ENCODE measurements at regions not wholly inside any gene's neighbourhood (a gene's known extent, or its start where the extent isn't known, plus 50 kb on each side); places are given as distances from the start of the nearest gene placed in this dataset.
"Not testable (repeated sequence)": the region's sequence is repeated elsewhere in the genome, so short reads cannot be mapped to it uniquely, and the experiment has no call there.

- FAIRE-seq (no peak), DNase-seq (ENCODE audit: insufficient read length, low spot score) (no peak)
- peak; percentile 73 for TF ChIP-seq CTCF (IDR thresholded peaks at IDR 0.05; ENCODE audit: insufficient read depth, missing control alignments)
These were observed 257.7 kb upstream of the FOXF1 start for GRCh38 chr16:86252596-86252995.

GRCh38 chr16:86255966-86256365, 254.4 kb upstream of the FOXF1 start:
- FAIRE-seq (no peak), DNase-seq (ENCODE audit: insufficient read length, low spot score) (no peak)
- TF ChIP-seq CTCF (IDR thresholded peaks at IDR 0.05; ENCODE audit: insufficient read depth, missing control alignments): no peak

- TF ChIP-seq CTCF (IDR thresholded peaks at IDR 0.05; ENCODE audit: insufficient read depth, missing control alignments): no peak
- FAIRE-seq: no peak
- no peak for DNase-seq (ENCODE audit: insufficient read length, low spot score)
These were observed 253.3 kb upstream of the FOXF1 start for GRCh38 chr16:86256995-86257394.

GRCh38 chr16:86257546-86257945, 252.8 kb upstream of the FOXF1 start:
- no peak for FAIRE-seq
- no peak for DNase-seq (ENCODE audit: insufficient read length, low spot score)

GRCh38 chr16:86258713-86259112, 251.6 kb upstream of the FOXF1 start:
- DNase-seq (ENCODE audit: insufficient read length, low spot score) (no peak), FAIRE-seq (no peak)
- TF ChIP-seq CTCF (IDR thresholded peaks at IDR 0.05; ENCODE audit: insufficient read depth, missing control alignments): no peak

More at GRCh38 chr16:86257546-86257945, 252.8 kb upstream of the FOXF1 start:
- TF ChIP-seq CTCF (IDR thresholded peaks at IDR 0.05; ENCODE audit: insufficient read depth, missing control alignments): no peak

GRCh38 chr16:86259499-86259898, 250.8 kb upstream of the FOXF1 start:
- no peak for TF ChIP-seq CTCF (IDR thresholded peaks at IDR 0.05; ENCODE audit: insufficient read depth, missing control alignments)
- FAIRE-seq: no peak

GRCh38 chr16:86261379-86261778, 248.9 kb upstream of the FOXF1 start:
- no peak for TF ChIP-seq CTCF (IDR thresholded peaks at IDR 0.05; ENCODE audit: insufficient read depth, missing control alignments)
- DNase-seq (ENCODE audit: insufficient read length, low spot score): no peak
- FAIRE-seq: no peak

More at GRCh38 chr16:86259499-86259898, 250.8 kb upstream of the FOXF1 start:
- no peak for DNase-seq (ENCODE audit: insufficient read length, low spot score)

- FAIRE-seq: not testable (repeated sequence)
These were observed 242.7 kb upstream of the FOXF1 start for GRCh38 chr16:86267657-86268056.

More at GRCh38 chr16:86267657-86268056, 242.7 kb upstream of the FOXF1 start:
- DNase-seq (ENCODE audit: insufficient read length, low spot score): not testable (repeated sequence)
